GM21723 (cell line): ENCODE measurements at regions not wholly inside any gene's neighbourhood (a gene's known extent, or its start where the extent isn't known, plus 50 kb on each side); places are given as distances from the start of the nearest gene placed in this dataset.

ENCODE experiments used
- ATAC-seq: cut with Tn5 transposase; IDR thresholded peaks from one replicate; pipeline ENCODE4 v1.9.1; 2021; ENCODE audit warnings: mild to moderate bottlenecking, moderate library complexity; ENCODE audit not compliant: unreplicated experiment

DNA sequence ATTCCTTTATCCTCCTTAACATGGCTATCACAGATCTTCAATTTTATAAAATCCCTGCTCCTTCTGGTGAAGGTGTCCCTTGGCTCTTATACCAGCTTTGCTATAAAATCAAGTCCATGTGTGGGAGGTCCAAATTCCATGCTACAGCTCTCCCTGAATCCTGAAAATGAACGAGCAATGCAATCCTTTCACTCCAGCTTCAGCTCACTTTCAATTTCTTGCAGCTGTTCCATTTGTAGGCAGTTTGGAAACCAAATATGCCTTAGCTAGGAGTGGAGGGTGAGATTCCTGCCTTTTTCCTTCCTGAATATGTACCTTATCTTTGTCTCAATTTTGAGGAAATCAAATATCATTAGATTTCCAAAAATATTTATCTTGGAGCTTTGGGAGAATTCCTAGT lies 402.6 kb downstream of the TTLL7 start:
- no peak for ATAC-seq

DNA sequence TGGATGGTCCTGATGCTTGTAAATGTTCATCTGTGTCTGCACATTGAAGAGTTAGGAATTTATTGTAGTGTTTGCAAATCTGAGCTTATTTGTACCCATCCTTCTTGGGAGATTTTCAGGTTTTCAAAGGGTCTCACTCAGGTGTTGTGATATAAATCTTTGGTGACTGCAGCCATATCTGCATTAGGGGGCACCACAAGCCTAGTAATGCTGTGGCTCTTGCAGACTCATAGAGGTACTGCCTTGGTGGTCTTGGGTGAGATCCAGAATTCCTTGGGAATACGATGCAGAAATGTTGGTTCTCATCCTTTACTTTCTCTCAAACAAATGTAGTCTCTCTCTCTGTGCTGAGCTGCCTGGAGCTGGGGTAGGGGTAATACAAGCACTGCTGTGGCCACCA lies 405.9 kb downstream of the TTLL7 start:
- ATAC-seq = no peak

DNA sequence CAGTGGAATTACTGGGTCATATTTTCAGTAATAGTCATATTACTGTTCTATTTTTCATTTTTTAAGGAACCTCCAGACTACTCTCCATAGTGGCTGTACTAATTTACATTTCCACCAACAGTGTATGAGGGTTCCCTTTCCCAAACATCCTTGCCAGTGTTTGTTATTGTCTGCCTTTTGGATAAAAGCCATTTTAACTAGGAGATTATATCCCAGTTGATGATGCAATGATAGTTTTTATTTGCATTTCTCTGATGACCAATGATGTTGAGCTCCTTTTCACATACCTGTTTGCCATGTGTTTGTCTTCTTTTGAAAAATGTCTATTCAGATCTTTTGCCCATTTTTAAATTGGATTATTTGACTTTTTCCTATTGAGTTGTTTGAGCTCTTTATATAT lies 410.8 kb downstream of the TTLL7 start:
- no peak for ATAC-seq

DNA sequence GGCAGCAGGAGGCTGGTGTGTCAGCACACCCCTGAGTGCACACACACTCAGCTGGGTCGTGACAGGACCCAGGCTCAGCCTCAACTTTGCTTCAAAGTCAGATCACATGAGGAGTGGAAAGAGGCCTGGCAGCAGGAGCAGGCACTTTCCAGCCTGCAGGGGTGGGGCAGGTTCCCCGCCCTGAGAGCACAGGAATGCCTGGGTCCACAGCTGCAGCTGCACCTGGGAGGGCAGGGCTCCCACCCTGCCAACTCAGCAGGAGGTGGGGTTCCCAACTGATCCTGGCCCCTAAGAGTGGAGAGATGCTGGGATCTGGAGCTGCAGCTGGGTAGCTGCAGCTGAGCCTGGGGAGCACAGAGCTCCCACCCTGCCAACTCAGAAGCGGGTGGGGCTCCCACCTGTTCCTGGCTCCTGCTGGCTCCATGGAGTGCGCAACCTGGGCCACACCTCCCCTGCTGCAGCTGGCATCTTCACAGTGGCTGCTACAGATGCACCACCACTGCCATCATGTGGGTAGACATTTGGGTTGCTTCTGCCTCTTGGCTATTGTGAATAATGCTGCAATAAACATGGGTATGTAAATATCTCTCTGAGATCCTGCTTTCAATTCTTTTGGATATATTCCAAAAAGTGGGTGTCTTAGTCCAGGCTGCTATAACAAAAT lies 415.4 kb downstream of the TTLL7 start:
- ATAC-seq = no peak

DNA sequence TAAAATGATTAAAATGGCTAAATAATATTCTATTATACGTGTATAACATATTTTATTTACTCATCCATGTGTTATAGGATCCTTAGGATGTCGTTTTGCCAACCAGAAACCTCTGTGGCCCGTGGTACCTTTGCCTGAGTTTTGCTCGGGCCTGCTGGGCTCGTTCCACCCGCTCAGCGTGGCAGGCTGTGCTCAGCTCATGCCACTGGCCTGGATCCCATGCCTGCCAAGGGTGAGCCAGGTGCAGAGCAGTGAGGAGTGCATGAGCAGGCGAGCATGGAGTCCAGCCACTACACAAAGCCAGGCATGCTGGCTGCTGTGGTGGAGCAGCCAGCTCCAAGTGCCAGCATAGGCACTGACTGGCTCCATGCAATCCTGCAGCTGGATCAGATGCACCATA lies 417.2 kb downstream of the TTLL7 start:
- ATAC-seq = no peak

DNA sequence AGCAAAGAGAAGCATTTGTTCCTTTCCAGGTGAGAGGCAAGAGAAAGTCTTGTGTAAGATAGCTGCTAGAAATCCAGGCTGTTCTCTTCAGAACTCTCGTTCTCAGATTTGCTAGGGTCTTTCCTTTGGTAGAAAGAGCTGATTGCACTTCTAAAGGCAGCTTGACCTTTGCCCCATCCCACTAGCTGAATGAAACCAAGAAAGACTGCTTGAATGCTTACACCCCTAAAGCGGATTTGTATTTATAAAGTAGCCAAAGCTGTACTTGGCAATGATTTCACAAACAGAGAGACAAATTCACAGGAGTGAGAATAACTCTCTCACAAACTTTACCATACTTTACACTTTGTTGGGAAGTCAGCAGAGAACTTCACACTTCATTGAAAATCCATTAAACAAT lies 424.1 kb downstream of the TTLL7 start:
- ATAC-seq = no peak

DNA sequence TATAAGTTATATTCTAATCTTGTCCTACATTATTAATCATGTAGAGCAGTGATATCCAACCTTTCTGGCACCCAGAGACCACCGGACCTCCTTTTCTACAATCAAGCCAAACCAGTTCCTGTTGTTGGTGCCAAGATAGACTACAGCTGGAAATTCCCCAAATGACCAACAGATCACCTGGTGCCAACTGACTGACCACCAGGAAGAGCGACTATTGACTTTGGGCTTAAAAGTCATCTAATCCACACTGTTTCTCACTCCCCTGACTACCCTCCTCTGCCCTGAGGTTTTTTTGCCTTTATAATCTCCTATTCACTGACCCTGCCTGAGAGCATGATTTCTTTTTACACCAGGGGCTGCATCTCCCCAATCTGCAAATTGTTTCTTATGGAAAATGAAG lies 425.2 kb downstream of the TTLL7 start:
- no peak for ATAC-seq

DNA sequence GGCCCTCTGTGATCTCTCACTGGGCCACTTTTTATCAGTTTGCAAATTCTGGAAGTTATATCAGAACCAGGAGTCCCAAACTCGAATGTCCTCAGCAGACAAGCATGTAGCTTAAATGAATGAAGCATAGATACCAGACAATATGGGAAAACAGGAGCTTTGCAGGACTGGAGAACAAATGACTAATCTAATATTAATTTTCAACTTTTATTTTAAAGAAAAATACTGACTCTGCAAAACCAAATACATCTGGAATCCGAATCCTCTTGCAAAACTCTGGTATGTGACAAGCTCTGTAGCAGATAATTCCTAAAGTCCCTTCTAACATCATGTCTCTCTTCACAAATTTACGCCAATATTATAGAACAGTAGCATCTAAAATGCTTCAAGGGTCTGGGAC lies 427.4 kb downstream of the TTLL7 start:
- ATAC-seq = no peak

DNA sequence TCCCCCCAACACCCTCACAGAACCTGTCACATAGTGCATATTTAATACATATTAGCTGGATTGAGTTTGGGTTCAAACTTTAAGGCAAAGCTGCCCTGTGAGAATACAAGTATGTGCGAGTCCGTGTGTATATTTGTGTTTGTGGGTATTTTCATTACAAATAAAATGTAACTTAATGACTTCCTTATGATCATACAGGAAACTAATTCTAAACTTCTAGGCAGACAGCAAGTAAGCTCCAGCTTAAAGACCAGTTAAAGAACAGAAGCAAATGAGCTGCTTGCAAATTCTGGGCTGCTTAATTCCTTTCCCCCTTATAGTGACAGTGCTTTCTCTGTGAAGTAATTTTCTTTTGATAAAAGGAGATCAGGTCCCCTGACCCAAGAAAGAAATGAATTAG lies 437.6 kb downstream of the TTLL7 start:
- no peak for ATAC-seq

DNA sequence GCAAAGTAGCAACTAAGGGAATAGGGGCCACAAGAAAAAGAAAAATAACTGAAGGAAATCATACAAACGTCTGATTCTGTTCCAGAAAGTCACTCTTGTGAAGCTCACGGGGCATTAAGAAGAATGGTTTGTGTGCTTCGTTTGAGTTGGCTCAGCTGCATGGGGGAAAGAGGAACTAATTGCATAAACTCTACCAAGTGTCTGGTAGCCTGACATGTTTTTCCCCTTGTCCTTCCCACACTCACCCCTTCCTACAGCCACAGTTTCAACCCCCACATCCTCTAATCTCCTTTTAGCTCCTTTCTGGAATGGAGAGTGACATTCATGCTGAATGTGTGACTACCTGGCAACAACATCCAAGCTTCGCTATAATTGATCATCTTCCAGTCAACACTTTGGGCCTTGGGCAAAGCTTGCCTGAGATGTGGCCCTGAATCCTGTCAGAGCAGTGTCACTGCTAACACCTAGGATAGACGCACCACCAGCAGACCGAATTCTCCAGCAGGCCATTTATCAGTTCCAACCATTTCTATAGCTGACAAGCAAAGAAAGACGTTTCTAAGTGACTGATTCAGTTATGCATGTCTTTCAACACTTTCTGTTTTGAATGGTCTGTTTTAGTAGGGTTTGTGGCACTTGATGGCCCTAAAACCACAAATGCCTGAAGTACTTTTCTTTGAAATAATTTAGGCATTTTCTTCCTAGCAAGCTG lies 439.6 kb downstream of the TTLL7 start:
- no peak for ATAC-seq

DNA sequence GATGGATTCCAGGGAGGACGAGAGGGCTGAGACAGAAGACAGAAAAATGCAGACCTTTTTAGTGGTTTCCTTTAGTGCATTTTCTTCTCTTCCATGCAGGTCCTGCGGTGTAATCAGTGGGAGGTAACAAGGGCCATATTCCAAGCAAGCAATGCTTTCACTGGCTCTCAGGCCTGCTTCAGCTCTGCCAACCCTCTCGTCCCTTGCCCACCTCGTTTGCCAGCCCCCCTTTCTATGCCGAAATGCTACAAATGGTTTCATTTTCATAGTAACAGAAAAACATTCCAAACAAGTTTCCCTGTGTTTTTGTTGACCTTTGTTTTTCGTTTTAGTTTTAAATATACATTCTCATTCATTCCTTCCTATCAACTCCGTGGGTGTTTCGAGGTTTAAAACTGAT lies 443.1 kb downstream of the TTLL7 start:
- ATAC-seq = no peak

DNA sequence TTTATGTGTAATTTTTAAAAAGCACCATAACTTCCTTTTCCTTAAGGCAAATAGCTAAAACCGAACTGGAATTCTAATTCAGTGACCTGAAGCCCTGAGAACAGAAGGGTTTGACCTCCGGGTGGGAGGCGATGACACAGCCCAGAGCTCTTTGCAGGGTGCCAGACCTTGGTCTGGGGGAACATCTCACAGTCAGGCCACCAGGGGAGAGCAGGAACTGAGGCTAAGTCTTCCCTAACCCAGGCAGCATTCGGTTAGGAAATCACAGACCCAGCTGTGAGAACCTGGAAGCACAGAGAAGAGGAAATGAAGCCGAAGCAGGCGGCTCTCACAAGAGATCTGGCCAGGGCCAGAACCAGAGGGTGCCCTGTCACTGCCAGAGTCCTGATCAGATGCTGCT lies 444.8 kb downstream of the TTLL7 start:
- ATAC-seq = no peak

DNA sequence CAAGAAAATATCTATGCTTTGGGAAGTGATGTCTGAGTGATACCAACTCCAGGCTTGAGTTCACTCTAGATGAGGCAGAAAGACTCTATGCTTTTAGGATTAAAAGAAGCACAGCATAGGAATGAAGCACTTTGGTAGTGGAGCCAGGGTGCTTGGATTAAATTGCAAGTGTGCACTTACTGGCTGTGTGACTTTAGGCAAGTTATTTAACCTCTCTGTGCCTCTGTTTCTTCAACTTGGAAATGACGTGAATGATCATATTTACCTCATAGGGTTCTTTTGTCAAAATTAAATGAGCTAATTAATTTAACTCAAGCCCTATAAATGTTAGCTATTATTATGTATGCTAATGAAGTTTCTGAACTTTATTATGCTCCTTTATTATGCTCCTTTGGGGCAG lies 446.1 kb downstream of the TTLL7 start:
- no peak for ATAC-seq

DNA sequence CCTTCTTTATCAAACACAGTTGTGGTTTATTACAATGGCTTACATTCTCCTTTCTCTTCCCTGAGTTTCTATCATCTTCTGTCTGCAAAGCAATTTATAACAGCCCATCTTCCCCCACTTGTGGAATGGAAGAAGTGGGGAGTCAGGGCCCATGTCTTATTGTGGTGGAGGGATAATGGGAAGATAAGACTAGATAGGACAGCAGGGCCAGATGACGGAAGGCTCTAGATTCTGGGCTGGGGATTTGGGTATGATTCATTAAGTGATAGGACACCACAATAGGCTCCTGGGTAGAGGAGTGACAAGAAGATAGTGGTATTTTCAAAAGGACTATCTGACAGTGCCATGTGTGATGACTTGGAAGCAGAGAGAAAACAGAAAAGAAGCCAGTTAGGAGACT lies 450.6 kb downstream of the TTLL7 start:
- no peak for ATAC-seq

DNA sequence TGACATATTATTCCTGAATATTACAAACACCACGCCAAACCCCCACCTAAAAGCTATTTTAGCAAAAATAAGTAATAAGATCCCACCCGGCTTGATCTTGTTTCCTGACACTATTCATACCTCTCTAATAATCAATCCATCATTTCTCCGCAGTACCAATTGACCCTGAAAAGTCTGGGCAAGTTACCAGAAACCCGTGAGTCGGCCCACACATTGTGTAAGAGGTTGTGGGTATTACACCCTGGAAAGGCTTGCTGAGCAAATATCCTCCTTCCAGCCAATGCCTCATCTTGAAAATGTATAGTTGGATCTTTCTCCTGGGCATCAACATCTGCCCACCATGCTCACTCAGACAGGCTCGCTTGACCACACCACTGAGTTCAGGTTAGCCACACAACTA lies 451.0 kb downstream of the TTLL7 start:
- no peak for ATAC-seq

DNA sequence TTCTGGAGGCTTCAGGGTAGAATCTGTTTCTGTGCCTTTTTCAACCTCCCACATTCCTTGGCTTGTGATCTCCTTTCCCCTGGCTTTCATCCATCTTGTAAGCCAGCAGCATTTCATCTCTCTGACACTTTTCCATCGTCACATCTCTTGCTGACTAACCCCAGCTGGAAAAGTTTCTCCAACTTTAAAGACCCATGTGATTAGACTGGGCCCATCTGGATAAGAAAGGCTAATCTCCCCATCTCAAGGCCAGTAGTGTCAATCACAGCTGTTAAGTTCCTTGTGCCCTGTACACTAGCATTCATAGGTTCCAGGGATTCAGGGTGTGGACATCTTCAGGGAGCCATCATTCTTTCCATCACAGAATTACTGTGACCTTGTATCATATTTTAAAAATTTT lies 452.1 kb downstream of the TTLL7 start:
- ATAC-seq = no peak

DNA sequence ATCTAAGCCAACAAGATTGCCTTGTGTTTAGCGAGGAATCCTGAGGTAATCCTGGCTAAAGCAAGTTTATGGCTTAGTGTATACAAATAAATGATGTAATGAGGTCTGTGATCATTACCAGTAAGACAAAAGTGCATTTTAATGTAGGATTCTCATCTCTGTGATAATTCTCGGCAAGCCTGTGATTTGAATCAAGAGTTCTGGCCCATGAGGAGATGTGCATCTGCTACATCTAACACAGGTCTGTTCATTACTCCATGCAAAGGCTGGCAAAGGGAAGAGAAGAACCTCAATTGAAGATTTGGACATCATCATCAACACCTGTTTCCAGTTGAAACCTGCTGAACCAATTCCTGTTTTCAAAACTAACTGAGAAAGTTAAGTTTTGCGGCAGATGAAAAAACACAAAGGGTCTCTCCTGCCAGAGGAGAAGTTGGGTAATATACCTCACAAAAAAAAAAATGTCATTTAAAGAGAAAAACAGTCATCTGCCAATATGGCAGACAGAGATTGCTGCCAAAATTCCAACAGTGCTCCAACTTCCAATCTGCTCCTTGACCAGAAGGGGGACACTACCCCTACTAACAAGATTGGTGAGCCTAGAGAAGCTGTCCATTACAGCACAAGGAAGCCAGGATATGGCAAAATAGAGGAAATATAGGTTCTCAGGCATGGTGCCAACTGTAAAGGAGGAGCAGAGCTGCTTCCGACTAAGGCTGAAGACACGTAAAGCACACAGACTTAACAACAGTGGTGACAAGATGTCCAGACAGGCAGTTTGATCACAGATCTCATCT lies 453.7 kb downstream of the TTLL7 start:
- no peak for ATAC-seq

DNA sequence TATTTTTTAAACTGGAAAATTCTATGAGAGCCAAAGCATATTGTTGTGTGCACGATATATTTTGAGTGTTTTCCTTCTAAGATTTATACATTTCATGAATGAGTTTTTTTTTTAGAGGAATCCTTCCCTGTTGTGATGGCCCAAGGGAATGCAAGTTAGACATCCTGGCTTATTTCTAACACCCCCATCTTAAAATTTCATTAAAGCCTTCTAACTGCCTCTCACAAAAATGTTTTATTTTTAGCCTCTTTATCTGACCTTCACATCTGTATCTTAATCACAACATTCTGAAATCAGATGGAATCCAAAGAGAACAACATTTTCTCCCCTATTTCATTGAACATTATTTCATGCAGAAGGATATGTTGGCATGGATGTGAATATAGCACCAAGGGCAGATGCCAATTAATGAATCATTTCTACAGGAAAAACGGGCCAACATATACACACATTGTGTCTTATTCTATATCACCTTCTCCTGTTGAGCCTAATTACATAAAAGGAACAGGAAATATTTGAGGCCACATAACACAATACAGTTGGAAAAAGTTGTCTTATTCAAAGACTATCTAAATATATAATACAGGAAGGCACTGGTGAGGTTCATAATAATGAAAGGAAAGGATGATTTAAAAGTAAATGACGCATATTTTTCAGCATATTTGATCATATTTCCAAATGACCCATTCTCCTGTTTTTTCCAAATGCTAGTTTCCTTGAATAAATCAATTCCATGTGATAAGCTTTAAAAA lies 455.5 kb downstream of the TTLL7 start:
- no peak for ATAC-seq

DNA sequence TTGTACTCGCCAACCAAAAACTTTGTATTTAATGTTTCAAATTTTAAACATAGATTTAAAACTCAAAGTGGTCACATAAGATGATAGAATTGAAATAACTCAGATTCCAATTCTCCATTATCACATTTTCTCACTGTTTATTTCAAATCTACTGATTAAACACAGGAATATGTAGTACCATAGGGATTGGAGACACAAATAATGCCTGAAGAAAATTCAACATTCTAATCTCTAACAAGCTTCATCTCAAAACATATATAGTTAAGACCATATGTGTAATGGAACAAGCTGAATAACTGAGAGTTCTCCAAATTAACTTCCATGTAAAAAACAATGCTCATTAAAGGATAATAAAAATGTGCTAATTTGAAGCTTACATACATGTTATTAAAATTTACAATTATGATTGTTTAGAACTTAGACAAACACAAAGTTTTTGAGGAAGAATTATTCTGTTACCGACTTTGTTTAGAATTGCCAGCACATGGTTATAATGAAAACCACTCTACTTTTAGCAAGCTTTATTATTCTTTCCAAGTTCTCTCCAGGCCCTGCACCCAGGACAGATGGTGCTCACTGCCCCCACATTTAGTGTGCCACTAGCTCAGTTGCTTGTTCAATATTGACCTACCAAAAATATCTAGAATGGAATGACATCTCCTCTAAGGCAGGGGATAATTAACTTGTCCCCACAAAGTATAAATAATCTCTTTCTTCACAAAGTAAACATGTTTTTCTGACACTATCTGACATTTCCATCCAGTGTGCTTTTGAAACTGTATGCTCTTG lies 467.2 kb downstream of the TTLL7 start:
- ATAC-seq = no peak

DNA sequence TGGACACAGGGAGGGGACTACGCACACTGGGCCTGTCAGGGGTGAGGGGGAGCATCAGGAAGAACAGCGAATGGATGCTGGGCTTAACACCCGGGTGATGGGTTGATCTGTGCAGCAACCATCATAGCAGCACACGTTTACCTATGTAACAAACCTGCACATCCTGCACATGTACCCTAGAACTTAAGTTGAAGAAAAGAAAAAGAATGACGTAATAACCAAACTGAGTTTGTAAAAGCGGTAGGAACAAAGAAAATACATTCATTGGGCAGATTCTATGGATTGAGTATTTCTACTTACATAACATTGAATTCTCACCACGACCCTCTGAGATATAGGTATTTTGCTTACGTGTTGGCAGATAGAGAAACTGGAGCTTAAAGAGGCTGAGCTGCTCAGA lies 468.4 kb downstream of the TTLL7 start:
- no peak for ATAC-seq

DNA sequence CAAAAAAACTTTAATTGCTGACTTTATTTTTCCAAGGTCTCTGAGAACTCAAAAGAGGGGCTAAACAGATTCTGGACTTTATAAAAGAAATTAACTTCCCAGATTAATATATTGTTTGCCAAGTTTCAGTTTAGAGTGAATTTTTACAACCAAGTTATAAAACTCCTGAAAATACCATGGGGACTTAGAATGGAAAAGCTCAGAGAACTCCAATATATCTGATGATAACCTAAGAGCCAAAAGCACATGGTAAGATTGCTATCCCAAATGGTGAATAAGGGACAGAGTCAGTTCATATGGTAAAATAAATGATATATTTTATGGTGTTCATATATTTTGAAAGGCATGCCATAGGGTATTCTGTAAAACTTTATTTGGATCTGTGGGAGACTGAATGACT lies 470.9 kb downstream of the TTLL7 start:
- ATAC-seq = no peak
